ENCODE measurements at regions not wholly inside any gene's neighbourhood (a gene's known extent, or its start where the extent isn't known, plus 50 kb on each side); places are given as distances from the start of the nearest gene placed in this dataset.

DNA sequence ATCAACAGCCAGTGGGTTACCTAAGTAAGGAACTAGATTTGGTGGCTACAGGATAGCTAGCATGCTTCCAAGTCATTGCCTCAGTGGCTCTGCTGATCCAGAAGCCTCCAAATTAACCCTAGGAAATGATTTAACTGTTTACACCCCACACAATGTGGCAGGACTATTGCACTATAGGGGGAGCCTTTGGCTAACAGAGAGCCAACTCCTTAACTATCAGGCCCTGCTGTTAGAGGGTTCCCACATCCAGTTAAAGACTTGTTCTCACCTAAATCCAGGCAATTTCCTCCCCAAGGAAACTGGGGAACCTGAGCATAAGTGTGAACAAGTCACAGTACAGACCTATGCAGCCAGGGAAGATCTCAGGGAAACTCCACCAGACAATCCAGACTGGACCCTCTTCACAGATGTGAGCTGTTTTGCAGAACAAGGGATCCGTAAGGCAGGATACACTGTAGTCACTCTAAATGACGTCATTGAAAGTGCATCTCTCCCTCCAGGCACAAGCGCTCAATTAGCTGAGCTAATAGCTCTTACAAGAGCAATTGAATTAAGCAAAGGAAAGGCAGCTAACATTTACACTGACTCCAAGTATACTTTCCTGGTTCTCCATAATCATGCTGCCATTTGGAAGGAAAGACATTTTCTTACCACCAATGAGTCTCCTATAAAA lies 185.3 kb upstream of the SPOCK3 start:
- Mint-ChIP-seq H3K4me3 (no peak overlapping the region), H3K9me3 (ENCODE audit: low read depth) (no peaks in the 10 kb centered on the region), H3K36me3 (ENCODE audit: low read depth) (no peaks in the 10 kb centered on the region), H3K27me3 (no peaks in the 10 kb centered on the region), H3K27ac (no peak overlapping the region), H3K4me1 (no peaks in the 10 kb centered on the region)
- intact Hi-C loops (cut with DNase I, micrococcal nuclease): no loop called here
- ChIA-PET CTCF (no interaction called here), POLR2A (no interaction called here)
- DNase-seq: no peak
- no peak for ATAC-seq

GRCh38 chr4:167421201-167421600 lies 186.9 kb upstream of the SPOCK3 start:
- Mint-ChIP-seq H3K4me3 (no peak overlapping the region), H3K4me1 (no peaks in the 10 kb centered on the region), H3K36me3 (ENCODE audit: low read depth) (no peaks in the 10 kb centered on the region), H3K27ac (no peak overlapping the region), H3K27me3 (no peaks in the 10 kb centered on the region), H3K9me3 (ENCODE audit: low read depth) (peaks cover 5% of the 10 kb centered on the region)
- intact Hi-C loops (cut with DNase I, micrococcal nuclease): no loop called here
- DNase-seq (no peak), ATAC-seq (no peak)
- POLR2A ChIA-PET: no interaction called here
- CTCF ChIA-PET: no interaction called here

GRCh38 chr4:167424341-167425256 lies 190.3 kb upstream of the SPOCK3 start:
- Mint-ChIP-seq H3K27me3 (no peaks in the 10 kb centered on the region), H3K4me3 (no peak overlapping the region), H3K4me1 (no peaks in the 10 kb centered on the region), H3K9me3 (ENCODE audit: low read depth) (peaks cover 5% of the 10 kb centered on the region), H3K27ac (no peak overlapping the region), H3K36me3 (ENCODE audit: low read depth) (no peaks in the 10 kb centered on the region)
- CTCF ChIA-PET: interaction anchor here (0.6 kb wide), 1 partner anchor 1131 kb away, joined by 3 read pairs; no protein-coding TSS in a partner anchor
- ATAC-seq: no peak
- intact Hi-C loops (cut with DNase I, micrococcal nuclease): no loop called here
- no peak for DNase-seq
- POLR2A ChIA-PET: no interaction called here

- Mint-ChIP-seq H3K4me1 (no peaks in the 10 kb centered on the region), H3K4me3 (no peak overlapping the region), H3K36me3 (ENCODE audit: low read depth) (no peaks in the 10 kb centered on the region), H3K27ac (no peak overlapping the region), H3K27me3 (no peaks in the 10 kb centered on the region), H3K9me3 (ENCODE audit: low read depth) (peaks cover 8% of the 10 kb centered on the region)
- ATAC-seq (no peak), DNase-seq (no peak)
- CTCF ChIA-PET: no interaction called here
- intact Hi-C loops (cut with DNase I, micrococcal nuclease): no loop called here
- POLR2A ChIA-PET: no interaction called here
Measured at GRCh38 chr4:167428156-167428555, 193.9 kb upstream of the SPOCK3 start.

GRCh38 chr4:167431371-167431770 lies 197.1 kb upstream of the SPOCK3 start:
- Mint-ChIP-seq H3K36me3 (ENCODE audit: low read depth) (no peaks in the 10 kb centered on the region), H3K27ac (no peak overlapping the region), H3K4me1 (no peaks in the 10 kb centered on the region), H3K4me3 (no peak overlapping the region), H3K9me3 (ENCODE audit: low read depth) (peaks cover 6% of the 10 kb centered on the region), H3K27me3 (no peaks in the 10 kb centered on the region)
- ATAC-seq (no peak), DNase-seq (no peak)
- CTCF ChIA-PET: no interaction called here
- intact Hi-C loops (cut with DNase I, micrococcal nuclease): no loop called here
- POLR2A ChIA-PET: no interaction called here

- ATAC-seq (no peak), DNase-seq (no peak)
- H3K4me1 Mint-ChIP-seq: no peaks in the 10 kb centered on the region
- peaks cover 6% of the 10 kb centered on the region for H3K9me3 Mint-ChIP-seq (ENCODE audit: low read depth)
- H3K36me3 Mint-ChIP-seq (ENCODE audit: low read depth): no peaks in the 10 kb centered on the region
- intact Hi-C loops (cut with DNase I, micrococcal nuclease): no loop called here
- no peaks in the 10 kb centered on the region for H3K27me3 Mint-ChIP-seq
- POLR2A ChIA-PET: no interaction called here
- CTCF ChIA-PET: no interaction called here
- no peak overlapping the region for H3K4me3 Mint-ChIP-seq
- no peak overlapping the region for H3K27ac Mint-ChIP-seq
Measured at GRCh38 chr4:167435786-167436185, 201.5 kb upstream of the SPOCK3 start.

DNA sequence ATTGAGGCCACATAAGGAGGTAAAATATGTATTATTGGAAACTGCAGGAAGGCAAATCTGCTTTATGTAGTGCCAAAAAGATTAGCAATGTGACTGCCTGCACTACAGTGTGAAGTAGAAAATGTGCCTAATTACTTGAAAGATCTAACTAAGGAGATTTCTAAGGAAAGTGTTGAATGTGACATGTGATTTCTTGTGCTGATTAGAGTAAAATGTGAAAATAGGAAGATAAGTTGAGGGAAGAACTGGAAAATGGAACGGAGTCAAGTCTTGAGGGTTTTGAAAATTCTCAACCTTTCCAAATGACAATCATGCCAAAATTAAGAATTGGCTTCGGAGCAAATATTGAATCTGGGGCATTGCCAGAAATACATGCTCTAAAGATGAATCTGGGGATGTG lies 209.5 kb upstream of the SPOCK3 start:
- Mint-ChIP-seq H3K4me1 (no peaks in the 10 kb centered on the region), H3K36me3 (ENCODE audit: low read depth) (no peaks in the 10 kb centered on the region), H3K9me3 (ENCODE audit: low read depth) (peaks cover 2% of the 10 kb centered on the region), H3K27me3 (no peaks in the 10 kb centered on the region), H3K4me3 (no peak overlapping the region), H3K27ac (no peak overlapping the region)
- DNase-seq: no peak
- intact Hi-C loops (cut with DNase I, micrococcal nuclease): no loop called here
- ChIA-PET POLR2A (no interaction called here), CTCF (interaction anchor here (1.6 kb wide), 1 partner anchor 11 kb away, joined by 5 read pairs; no protein-coding TSS in a partner anchor)
- ATAC-seq: no peak

- Mint-ChIP-seq H3K4me3 (no peak overlapping the region), H3K27me3 (no peaks in the 10 kb centered on the region)
- intact Hi-C loops (cut with DNase I, micrococcal nuclease): no loop called here
Measured at GRCh38 chr4:167452922-167453430, 218.7 kb upstream of the SPOCK3 start.

DNA sequence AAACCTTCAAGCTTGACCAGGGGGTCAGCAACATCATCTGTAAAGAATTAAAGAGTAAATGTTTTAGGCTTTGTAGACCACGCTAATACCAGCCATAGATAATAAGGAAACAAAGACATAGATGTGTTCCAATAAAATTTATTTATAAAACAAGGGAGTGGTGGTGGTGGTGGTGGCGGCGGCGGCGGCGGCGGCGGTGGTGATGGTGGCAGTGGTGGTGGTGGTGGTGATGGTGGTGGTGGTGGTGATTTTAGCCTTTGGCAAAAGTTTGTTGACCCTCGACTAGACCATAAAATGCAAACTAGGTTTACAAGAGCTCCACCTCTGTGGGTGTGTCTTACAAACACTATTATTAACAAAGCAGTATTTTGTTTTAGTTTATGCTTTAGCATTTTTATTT lies 222.3 kb upstream of the SPOCK3 start:
- Mint-ChIP-seq H3K4me3 (no peak overlapping the region), H3K27me3 (no peaks in the 10 kb centered on the region), H3K4me1 (no peaks in the 10 kb centered on the region), H3K27ac (no peak overlapping the region), H3K9me3 (ENCODE audit: low read depth) (peaks cover 2% of the 10 kb centered on the region), H3K36me3 (ENCODE audit: low read depth) (no peaks in the 10 kb centered on the region)
- CTCF ChIA-PET: no interaction called here
- POLR2A ChIA-PET: no interaction called here
- ATAC-seq (no peak), DNase-seq (no peak)
- intact Hi-C loops (cut with DNase I, micrococcal nuclease): no loop called here

More at GRCh38 chr4:167452922-167453430, 218.7 kb upstream of the SPOCK3 start:
- Mint-ChIP-seq H3K36me3 (ENCODE audit: low read depth) (no peaks in the 10 kb centered on the region), H3K9me3 (ENCODE audit: low read depth) (no peaks in the 10 kb centered on the region), H3K4me1 (no peaks in the 10 kb centered on the region), H3K27ac (no peak overlapping the region)
- ChIA-PET POLR2A (no interaction called here), CTCF (no interaction called here)
- no peak for DNase-seq
- no peak for ATAC-seq

- ChIA-PET POLR2A (no interaction called here), CTCF (interaction anchor here (0.6 kb wide), 2 partner anchors 36 to 346 kb away, joined by 3 read pairs; no protein-coding TSS in a partner anchor)
- DNase-seq (no peak), ATAC-seq (no peak)
- Mint-ChIP-seq H3K27me3 (no peaks in the 10 kb centered on the region), H3K36me3 (ENCODE audit: low read depth) (no peaks in the 10 kb centered on the region), H3K27ac (no peak overlapping the region), H3K4me3 (no peak overlapping the region), H3K4me1 (no peaks in the 10 kb centered on the region), H3K9me3 (ENCODE audit: low read depth) (no peaks in the 10 kb centered on the region)
- intact Hi-C loops (cut with DNase I, micrococcal nuclease): no loop called here
Measured at GRCh38 chr4:167469436-167469835, 235.1 kb upstream of the SPOCK3 start.

- intact Hi-C loops (cut with DNase I, micrococcal nuclease): no loop called here
- CTCF ChIA-PET: no interaction called here
- H3K27ac Mint-ChIP-seq: no peak overlapping the region
Measured at GRCh38 chr4:167475951-167476350, 241.7 kb upstream of the SPOCK3 start.

GRCh38 chr4:167492007-167492406 lies 257.7 kb upstream of the SPOCK3 start:
- ATAC-seq: no peak
- Mint-ChIP-seq H3K4me1 (no peaks in the 10 kb centered on the region), H3K36me3 (ENCODE audit: low read depth) (no peaks in the 10 kb centered on the region), H3K27me3 (no peaks in the 10 kb centered on the region), H3K4me3 (no peak overlapping the region), H3K9me3 (ENCODE audit: low read depth) (peaks cover 5% of the 10 kb centered on the region), H3K27ac (no peak overlapping the region)
- CTCF ChIA-PET: no interaction called here
- POLR2A ChIA-PET: no interaction called here
- no peak for DNase-seq
- intact Hi-C loops (cut with DNase I, micrococcal nuclease): no loop called here

More at GRCh38 chr4:167475951-167476350, 241.7 kb upstream of the SPOCK3 start:
- H3K4me3 Mint-ChIP-seq: no peak overlapping the region
- no peaks in the 10 kb centered on the region for H3K36me3 Mint-ChIP-seq (ENCODE audit: low read depth)
- ATAC-seq (no peak), DNase-seq (no peak)
- H3K27me3 Mint-ChIP-seq: no peaks in the 10 kb centered on the region
- peaks cover 4% of the 10 kb centered on the region for H3K9me3 Mint-ChIP-seq (ENCODE audit: low read depth)
- no peaks in the 10 kb centered on the region for H3K4me1 Mint-ChIP-seq
- POLR2A ChIA-PET: no interaction called here
